PC-3 (cell line): ENCODE measurements at regions not wholly inside any gene's neighbourhood (a gene's known extent, or its start where the extent isn't known, plus 50 kb on each side); places are given as distances from the start of the nearest gene placed in this dataset.

ENCODE experiments used
- ATAC-seq: fragments of 200-7000 bp; cut with Tn5 transposase; 2 replicates; pipeline ENCODE4 v1.9.1; 2020; ENCODE audit warnings: mild to moderate bottlenecking, moderate library complexity
- BruUV-seq: library from RNA; stranded (reverse); fragments of 400-500 nt; replicated peaks from 2 replicates; lab custom pipeline; 2021; lab: Mats Ljungman, UMichigan
- CTCF ChIA-PET: fragments of 300-600 bp; sonication (Branson Sonifier 250); formaldehyde crosslinking; loops from one replicate; lab custom pipeline; 2022; ENCODE audit warnings: antibody characterized with exemption; lab: Charles Lee
- POLR2A ChIA-PET: fragments of 300-600 bp; sonication (Branson Sonifier 250); formaldehyde crosslinking; loops from one replicate; lab custom pipeline; 2022; ENCODE audit warnings: antibody characterized with exemption; ENCODE audit not compliant: unreplicated experiment; lab: Charles Lee
- DNase-seq: peaks from one replicate; pipeline ENCODE4 v3.0.0-alpha.2; 2015
- H2AFZ ChIP-seq: fragments of 300-600 bp; sonication (generic); 2 replicates; pipeline ENCODE4 v1.6.0; 2016; ENCODE audit warnings: antibody characterized with exemption, low read length
- H3F3A ChIP-seq: fragments of 300-600 bp; sonication (generic); one replicate; pipeline ENCODE4 v1.6.0; 2017; ENCODE audit warnings: antibody characterized with exemption, low read length, control low read depth, mild to moderate bottlenecking; ENCODE audit not compliant: unreplicated experiment
- H3K27ac ChIP-seq: fragments of 300-600 bp; sonication (generic); 2 replicates; pipeline ENCODE4 v1.5.1; 2016; ENCODE audit warnings: mild to moderate bottlenecking, low read length
- H3K27me3 ChIP-seq: fragments of 300-600 bp; sonication (generic); 2 replicates; pipeline ENCODE4 v1.6.1; 2016; ENCODE audit warnings: low read length, mixed read lengths
- H3K36me3 ChIP-seq: fragments of 300-600 bp; sonication (generic); 2 replicates; pipeline ENCODE4 v1.6.1; 2016; ENCODE audit warnings: low read depth, mixed run types, low read length, mixed read lengths
- H3K4me1 ChIP-seq: fragments of 300-600 bp; sonication (generic); 2 replicates; pipeline ENCODE4 v1.5.1; 2016; ENCODE audit warnings: low read length; ENCODE audit not compliant: insufficient read depth
- H3K4me2 ChIP-seq: fragments of 300-600 bp; sonication (generic); 2 replicates; pipeline ENCODE4 v1.6.0; 2016; ENCODE audit warnings: low read length
- H3K4me3 ChIP-seq: fragments of 300-600 bp; sonication (generic); 2 replicates; pipeline ENCODE4 v1.5.1; 2016; ENCODE audit warnings: mild to moderate bottlenecking, low read length, mixed read lengths
- H3K79me2 ChIP-seq: fragments of 300-600 bp; sonication (generic); 2 replicates; pipeline ENCODE4 v1.6.1; 2017; ENCODE audit warnings: low read length, mixed read lengths
- H3K9ac ChIP-seq: fragments of 300-600 bp; sonication (generic); 2 replicates; pipeline ENCODE4 v1.6.0; 2016; ENCODE audit warnings: mild to moderate bottlenecking, low read length
- H3K9me2 ChIP-seq: fragments of 300-600 bp; sonication (generic); replicated peaks from 2 replicates; pipeline ENCODE4 v1.6.1; 2016; ENCODE audit warnings: mixed run types, low read length, mixed read lengths
- H3K9me3 ChIP-seq: fragments of 300-600 bp; sonication (generic); 2 replicates; pipeline ENCODE4 v1.6.1; 2016; ENCODE audit warnings: low read length, mixed read lengths
- H4K20me1 ChIP-seq: fragments of 300-600 bp; sonication (generic); 2 replicates; pipeline ENCODE4 v1.6.1; 2016; ENCODE audit warnings: low read length, mixed read lengths
- EZH2 ChIP-seq: fragments of 300-600 bp; sonication (generic); IDR thresholded peaks from one replicate; pipeline ENCODE4 v1.6.1; 2017; ENCODE audit warnings: antibody characterized with exemption, mild to moderate bottlenecking, low read length; ENCODE audit not compliant: unreplicated experiment
- EZH2phosphoT487 ChIP-seq: fragments of 300-600 bp; sonication (generic); IDR thresholded peaks from 2 replicates; pipeline ENCODE4 v1.6.1; 2018; ENCODE audit warnings: mild to moderate bottlenecking, antibody characterized with exemption, low read length, borderline replicate concordance
- intact Hi-C: fragments of 100-400 bp; cut with micrococcal nuclease; formaldehyde crosslinking; loops from 2 replicates; pipeline ENCODE4 v1.9.0; 2023
- TF ChIP-seq, protein P1 (sequence below): fragments of 300-600 bp; sonication (generic); conservative IDR thresholded peaks from 2 replicates; pipeline ENCODE4 v1.5.1; 2017; ENCODE audit warnings: antibody characterized with exemption, low read depth, mild to moderate bottlenecking, low read length

GRCh38 chr2:67948506-67948905 lies 114.3 kb downstream of the C1D start:
- H3K79me2 ChIP-seq, result no peaks in the 10 kb centered on the region
- H2AFZ ChIP-seq, result no peak overlapping the region
- H3K36me3 ChIP-seq, result no peaks in the 10 kb centered on the region
- CTCF ChIA-PET, result no interaction called here
- POLR2A ChIA-PET, result no interaction called here
- H3K4me2 ChIP-seq, result no peak overlapping the region
- no peaks in the 10 kb centered on the region for H3K4me1 ChIP-seq
- TF ChIP-seq, protein P1, sequence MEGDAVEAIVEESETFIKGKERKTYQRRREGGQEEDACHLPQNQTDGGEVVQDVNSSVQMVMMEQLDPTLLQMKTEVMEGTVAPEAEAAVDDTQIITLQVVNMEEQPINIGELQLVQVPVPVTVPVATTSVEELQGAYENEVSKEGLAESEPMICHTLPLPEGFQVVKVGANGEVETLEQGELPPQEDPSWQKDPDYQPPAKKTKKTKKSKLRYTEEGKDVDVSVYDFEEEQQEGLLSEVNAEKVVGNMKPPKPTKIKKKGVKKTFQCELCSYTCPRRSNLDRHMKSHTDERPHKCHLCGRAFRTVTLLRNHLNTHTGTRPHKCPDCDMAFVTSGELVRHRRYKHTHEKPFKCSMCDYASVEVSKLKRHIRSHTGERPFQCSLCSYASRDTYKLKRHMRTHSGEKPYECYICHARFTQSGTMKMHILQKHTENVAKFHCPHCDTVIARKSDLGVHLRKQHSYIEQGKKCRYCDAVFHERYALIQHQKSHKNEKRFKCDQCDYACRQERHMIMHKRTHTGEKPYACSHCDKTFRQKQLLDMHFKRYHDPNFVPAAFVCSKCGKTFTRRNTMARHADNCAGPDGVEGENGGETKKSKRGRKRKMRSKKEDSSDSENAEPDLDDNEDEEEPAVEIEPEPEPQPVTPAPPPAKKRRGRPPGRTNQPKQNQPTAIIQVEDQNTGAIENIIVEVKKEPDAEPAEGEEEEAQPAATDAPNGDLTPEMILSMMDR, result no peak
- TF ChIP-seq EZH2 (no peak), EZH2phosphoT487 (no peak)
- H3K4me3 ChIP-seq, result no peak overlapping the region
- H3K9me3 ChIP-seq, result no peaks in the 10 kb centered on the region
- no peaks in the 10 kb centered on the region for H3K9me2 ChIP-seq
- ATAC-seq, result no peak
- no peak overlapping the region for H3K9ac ChIP-seq
- no peak for DNase-seq
- no TSS peak for BruUV-seq
- H3K27me3 ChIP-seq, result no peaks in the 10 kb centered on the region
- no peaks in the 10 kb centered on the region for H4K20me1 ChIP-seq
- intact Hi-C loops, result no loop called here
- no peaks in the 10 kb centered on the region for H3F3A ChIP-seq
- no peak overlapping the region for H3K27ac ChIP-seq

- H3K4me2 ChIP-seq, result no peak overlapping the region
Measured at GRCh38 chr2:67950018-67950417, 112.8 kb downstream of the C1D start.

GRCh38 chr2:67950919-67951318 lies 111.9 kb downstream of the C1D start:
- TF ChIP-seq EZH2phosphoT487, result no peak
- TF ChIP-seq, protein P1, result no peak
- TF ChIP-seq EZH2, result no peak
- Histone ChIP-seq H3K4me1 (no peaks in the 10 kb centered on the region), H3K36me3 (no peaks in the 10 kb centered on the region), H4K20me1 (no peaks in the 10 kb centered on the region), H3K4me2 (0 out of 2 replicates have a peak overlapping the region, but pooled peaks have one; percentile 3), H3K9ac (no peak overlapping the region), H3K79me2 (no peaks in the 10 kb centered on the region), H3K27me3 (no peaks in the 10 kb centered on the region), H3F3A (no peaks in the 10 kb centered on the region), H3K4me3 (no peak overlapping the region), H3K9me2 (no peaks in the 10 kb centered on the region), H3K27ac (no peak overlapping the region), H3K9me3 (no peaks in the 10 kb centered on the region), H2AFZ (0 out of 2 replicates have a peak overlapping the region, but pooled peaks have one; percentile 35)
- no peak for ATAC-seq
- no TSS peak for BruUV-seq
- no peak for DNase-seq
- intact Hi-C loops, result no loop called here
- ChIA-PET POLR2A (no interaction called here), CTCF (no interaction called here)

More at GRCh38 chr2:67950018-67950417, 112.8 kb downstream of the C1D start:
- BruUV-seq, result no TSS peak
- H3K79me2 ChIP-seq, result no peaks in the 10 kb centered on the region
- TF ChIP-seq, protein P1, result no peak
- TF ChIP-seq EZH2 (no peak), EZH2phosphoT487 (no peak)
- H3K9me3 ChIP-seq, result no peaks in the 10 kb centered on the region
- no peak for DNase-seq
- H3K4me1 ChIP-seq, result no peaks in the 10 kb centered on the region
- intact Hi-C loops, result no loop called here
- POLR2A ChIA-PET, result no interaction called here
- no peak overlapping the region for H2AFZ ChIP-seq
- no peaks in the 10 kb centered on the region for H3K9me2 ChIP-seq
- H3K4me3 ChIP-seq, result no peak overlapping the region
- H3K27me3 ChIP-seq, result no peaks in the 10 kb centered on the region
- CTCF ChIA-PET, result no interaction called here
- H3F3A ChIP-seq, result no peaks in the 10 kb centered on the region
- ATAC-seq, result no peak
- H3K36me3 ChIP-seq, result no peaks in the 10 kb centered on the region
- H4K20me1 ChIP-seq, result no peaks in the 10 kb centered on the region
- no peak overlapping the region for H3K9ac ChIP-seq
- no peak overlapping the region for H3K27ac ChIP-seq
